ENCODE measurements at regions not wholly inside any gene's neighbourhood (a gene's known extent, or its start where the extent isn't known, plus 50 kb on each side); places are given as distances from the start of the nearest gene placed in this dataset.

- TF ChIP-seq POLR2A (IDR thresholded peaks at IDR 0.05; ENCODE audit: low read depth, low read length) (no peak), POLR2AphosphoS5 (IDR thresholded peaks at IDR 0.05; ENCODE audit: low read depth, low read length) (no peak), TAF1 (IDR thresholded peaks at IDR 0.05; ENCODE audit: low read depth, low read length) (no peak), SPI1 (IDR thresholded peaks at IDR 0.05; ENCODE audit: low read depth, low read length) (no peak)
Observed at GRCh38 chr10:4296161-4296560, 511.2 kb upstream of the KLF6 start.
